Activated CD8-positive, alpha-beta T cell treated with anti-CD3 and anti-CD28 coated beads for 36 hours (primary cell): ENCODE measurements at regions not wholly inside any gene's neighbourhood (a gene's known extent, or its start where the extent isn't known, plus 50 kb on each side); places are given as distances from the start of the nearest gene placed in this dataset.

ENCODE experiments used
- ATAC-seq: fragments of 200-7000 bp; cut with Tn5 transposase; one replicate; pipeline ENCODE4 v1.10.0; 2021; ENCODE audit warnings: mild to moderate bottlenecking, moderate library complexity
- CTCF ChIA-PET: fragments of 350-600 bp; sonication (Branson Sonifier 250); formaldehyde crosslinking; loops from one replicate; lab custom pipeline; 2021; ENCODE audit warnings: antibody characterized with exemption; lab: Charles Lee
- POLR2A ChIA-PET: fragments of 350-600 bp; sonication (Branson Sonifier 250); formaldehyde crosslinking; loops from one replicate; lab custom pipeline; 2021; ENCODE audit warnings: antibody characterized with exemption; lab: Charles Lee
- DNase-seq: peaks from one replicate; pipeline ENCODE4 v3.0.0-alpha.2; 2020
- H3K27ac Mint-ChIP-seq: one replicate; pipeline ENCODE4 v1.8.0; 2021; ENCODE audit warnings: mild to moderate bottlenecking, mixed read lengths
- H3K27me3 Mint-ChIP-seq: one replicate; pipeline ENCODE4 v1.8.0; 2021; ENCODE audit warnings: mixed read lengths
- H3K36me3 Mint-ChIP-seq: one replicate; pipeline ENCODE4 v1.8.0; 2021; ENCODE audit warnings: low read depth, mixed read lengths
- H3K4me1 Mint-ChIP-seq: one replicate; pipeline ENCODE4 v1.8.0; 2021; ENCODE audit warnings: low read depth, mixed read lengths
- H3K4me3 Mint-ChIP-seq: one replicate; pipeline ENCODE4 v1.8.0; 2021; ENCODE audit warnings: mild to moderate bottlenecking, moderate library complexity, mixed read lengths
- H3K9me3 Mint-ChIP-seq: one replicate; pipeline ENCODE4 v1.8.0; 2021; ENCODE audit warnings: mixed read lengths
- CTCF ChIP-seq: fragments of 200-600 bp; IDR thresholded peaks from one replicate; pipeline ENCODE4 v1.8.0; 2022; ENCODE audit warnings: antibody characterized with exemption, mild to moderate bottlenecking
- intact Hi-C: fragments of 100-400 bp; cut with micrococcal nuclease; formaldehyde crosslinking; loops from one replicate; pipeline ENCODE4 v1.10.0; 2022

DNA sequence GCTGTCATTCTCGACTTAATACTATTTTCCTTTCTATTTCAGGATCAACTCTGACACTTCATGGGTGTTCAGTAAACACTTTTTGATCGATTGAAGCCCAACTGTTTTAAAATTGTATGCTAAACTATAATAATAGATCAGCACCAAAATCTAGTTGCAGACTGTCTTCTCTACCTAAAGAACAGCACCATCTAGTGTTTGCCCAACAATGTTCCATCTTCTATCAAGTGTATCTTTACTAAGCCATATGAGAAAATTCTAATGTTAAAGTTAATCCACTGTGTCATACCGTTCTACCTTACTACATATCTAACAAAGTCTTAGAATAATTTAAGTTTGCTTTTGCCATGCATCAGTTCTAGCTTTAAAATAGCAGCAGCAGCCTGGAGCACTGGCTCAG, 113.0 kb upstream of the PRDX4 start:
- H3K9me3 Mint-ChIP-seq = peaks cover 2% of the 10 kb centered on the region
- ChIA-PET POLR2A (no interaction called here), CTCF (no interaction called here)
- no peak overlapping the region for H3K27ac Mint-ChIP-seq
- no peaks in the 10 kb centered on the region for H3K4me1 Mint-ChIP-seq
- ATAC-seq = no peak
- H3K4me3 Mint-ChIP-seq = no peak overlapping the region
- no peaks in the 10 kb centered on the region for H3K36me3 Mint-ChIP-seq
- peaks cover 7% of the 10 kb centered on the region for H3K27me3 Mint-ChIP-seq
- intact Hi-C loops = no loop called here
- TF ChIP-seq CTCF = peak; percentile 25
- no peak for DNase-seq

DNA sequence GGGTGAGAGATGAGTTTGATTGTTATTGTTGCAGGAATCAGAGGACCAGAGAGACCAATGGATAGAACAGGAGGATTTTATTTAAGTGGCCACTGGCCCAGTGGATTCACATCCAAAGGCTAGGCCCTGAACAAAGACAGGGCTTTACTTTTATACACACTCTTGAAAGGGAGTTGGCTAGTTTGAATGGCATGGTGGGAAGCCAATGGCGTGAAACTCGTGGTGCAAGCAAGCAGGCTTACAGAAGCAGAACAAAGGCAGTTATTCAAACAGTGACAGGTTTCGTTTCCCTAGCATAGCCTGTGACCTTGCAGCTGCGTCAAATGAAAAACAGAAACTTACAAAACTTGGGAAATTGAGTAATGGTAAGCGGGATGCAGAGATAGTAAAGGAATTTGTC, 110.2 kb upstream of the PRDX4 start:
- CTCF ChIA-PET = no interaction called here
- ATAC-seq (no peak), DNase-seq (no peak)
- peaks cover 5% of the 10 kb centered on the region for H3K27me3 Mint-ChIP-seq
- H3K36me3 Mint-ChIP-seq = no peaks in the 10 kb centered on the region
- intact Hi-C loops = no loop called here
- H3K9me3 Mint-ChIP-seq = peaks cover 2% of the 10 kb centered on the region
- no peak overlapping the region for H3K27ac Mint-ChIP-seq
- POLR2A ChIA-PET = no interaction called here
- no peak for TF ChIP-seq CTCF
- no peaks in the 10 kb centered on the region for H3K4me1 Mint-ChIP-seq
- no peak overlapping the region for H3K4me3 Mint-ChIP-seq

DNA sequence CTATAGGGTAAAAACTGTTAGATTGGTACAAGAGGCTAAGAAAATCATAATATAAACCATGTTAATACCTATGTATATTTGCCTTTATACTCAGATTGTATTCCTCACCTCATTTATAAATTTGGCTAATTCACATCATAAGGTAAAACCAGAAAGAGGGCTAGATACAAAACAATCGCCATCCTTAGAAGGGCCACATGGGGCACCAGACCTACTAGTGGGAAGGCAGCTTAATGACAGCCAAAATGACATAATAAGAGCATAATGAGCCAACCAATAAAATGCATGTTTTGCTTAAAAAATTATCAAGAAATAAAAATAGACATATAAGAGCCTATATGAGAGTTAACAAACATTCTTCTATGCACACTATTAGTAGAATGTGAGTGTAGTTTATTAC, 107.3 kb upstream of the PRDX4 start:
- Mint-ChIP-seq H3K9me3 (peaks cover 2% of the 10 kb centered on the region), H3K27me3 (peaks cover 4% of the 10 kb centered on the region), H3K36me3 (no peaks in the 10 kb centered on the region), H3K4me3 (no peak overlapping the region), H3K27ac (no peak overlapping the region), H3K4me1 (no peaks in the 10 kb centered on the region)
- POLR2A ChIA-PET = no interaction called here
- CTCF ChIA-PET = no interaction called here
- DNase-seq (no peak), ATAC-seq (no peak)
- no peak for TF ChIP-seq CTCF
- intact Hi-C loops = no loop called here

- Mint-ChIP-seq H3K4me3 (no peak overlapping the region), H3K27me3 (peaks cover 6% of the 10 kb centered on the region), H3K9me3 (no peaks in the 10 kb centered on the region), H3K27ac (no peak overlapping the region), H3K36me3 (no peaks in the 10 kb centered on the region), H3K4me1 (no peaks in the 10 kb centered on the region)
- ATAC-seq (no peak), DNase-seq (no peak)
- CTCF ChIA-PET = no interaction called here
- POLR2A ChIA-PET = no interaction called here
- no peak for TF ChIP-seq CTCF
- intact Hi-C loops = no loop called here
Observed at GRCh38 chrX:23570674-23571343, 96.5 kb upstream of the PRDX4 start.

DNA sequence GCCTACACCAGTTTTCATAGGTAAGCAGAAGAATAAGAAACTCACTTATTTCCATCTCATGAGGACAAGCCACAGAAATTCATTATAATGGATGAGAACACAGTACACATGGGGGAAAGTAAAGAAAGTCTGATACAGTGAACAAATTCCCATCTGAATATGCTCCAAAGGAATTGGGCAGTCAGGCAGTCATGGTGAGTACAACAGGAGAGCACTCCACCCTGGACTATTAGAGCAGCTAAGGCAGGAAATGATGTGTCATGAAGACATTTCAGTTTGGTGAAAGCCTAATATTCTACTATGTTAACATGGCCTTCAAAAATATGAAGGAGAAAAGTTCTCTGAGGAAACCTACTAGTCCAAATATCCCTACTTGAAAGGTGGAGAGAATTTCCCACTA, 92.0 kb upstream of the PRDX4 start:
- H3K36me3 Mint-ChIP-seq = no peaks in the 10 kb centered on the region
- no peak for ATAC-seq
- H3K4me1 Mint-ChIP-seq = no peaks in the 10 kb centered on the region
- H3K9me3 Mint-ChIP-seq = no peaks in the 10 kb centered on the region
- DNase-seq = no peak
- no peak overlapping the region for H3K27ac Mint-ChIP-seq
- no peak overlapping the region for H3K4me3 Mint-ChIP-seq
- intact Hi-C loops = no loop called here
- TF ChIP-seq CTCF = no peak
- ChIA-PET POLR2A (no interaction called here), CTCF (no interaction called here)
- peaks cover 4% of the 10 kb centered on the region for H3K27me3 Mint-ChIP-seq
